OCI-LY7 (cell line): ENCODE measurements at regions not wholly inside any gene's neighbourhood (a gene's known extent, or its start where the extent isn't known, plus 50 kb on each side); places are given as distances from the start of the nearest gene placed in this dataset.

Experiments
- EZH2phosphoT487 ChIP-seq: fragments of 200-600 bp; sonication (generic); IDR thresholded peaks from 2 replicates; pipeline ENCODE4 v1.6.1; 2018; ENCODE audit warnings: low read depth, borderline replicate concordance, mild to moderate bottlenecking, mixed run types, antibody characterized with exemption, low read length, moderate library complexity, mixed read lengths
- TF ChIP-seq, protein P1 (sequence below): fragments of 200-600 bp; sonication (generic); conservative IDR thresholded peaks from 2 replicates; pipeline ENCODE4 v1.5.1; 2014; ENCODE audit warnings: mild to moderate bottlenecking, antibody characterized with exemption, low read length, moderate library complexity, mixed read lengths

DNA sequence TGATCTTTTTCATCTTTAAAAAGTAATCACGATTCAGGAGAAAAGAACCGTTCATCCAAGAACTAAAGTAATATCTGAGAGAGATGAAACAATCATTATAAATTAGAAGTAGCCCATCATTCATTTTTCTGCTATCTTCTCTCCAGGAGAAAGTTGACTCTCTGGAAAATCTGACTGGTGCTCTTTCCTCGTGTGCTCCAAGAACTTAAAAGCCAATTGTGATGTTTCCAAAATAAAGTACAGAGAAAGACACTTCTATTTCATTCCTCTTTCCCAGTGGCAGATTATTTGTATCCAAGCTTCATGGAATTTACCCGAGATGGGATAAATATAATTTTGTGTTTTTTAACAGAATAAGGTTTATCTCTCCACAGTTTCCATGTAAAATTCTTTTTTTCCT, 212.5 kb upstream of the NOCT start:
- TF ChIP-seq, protein P1, sequence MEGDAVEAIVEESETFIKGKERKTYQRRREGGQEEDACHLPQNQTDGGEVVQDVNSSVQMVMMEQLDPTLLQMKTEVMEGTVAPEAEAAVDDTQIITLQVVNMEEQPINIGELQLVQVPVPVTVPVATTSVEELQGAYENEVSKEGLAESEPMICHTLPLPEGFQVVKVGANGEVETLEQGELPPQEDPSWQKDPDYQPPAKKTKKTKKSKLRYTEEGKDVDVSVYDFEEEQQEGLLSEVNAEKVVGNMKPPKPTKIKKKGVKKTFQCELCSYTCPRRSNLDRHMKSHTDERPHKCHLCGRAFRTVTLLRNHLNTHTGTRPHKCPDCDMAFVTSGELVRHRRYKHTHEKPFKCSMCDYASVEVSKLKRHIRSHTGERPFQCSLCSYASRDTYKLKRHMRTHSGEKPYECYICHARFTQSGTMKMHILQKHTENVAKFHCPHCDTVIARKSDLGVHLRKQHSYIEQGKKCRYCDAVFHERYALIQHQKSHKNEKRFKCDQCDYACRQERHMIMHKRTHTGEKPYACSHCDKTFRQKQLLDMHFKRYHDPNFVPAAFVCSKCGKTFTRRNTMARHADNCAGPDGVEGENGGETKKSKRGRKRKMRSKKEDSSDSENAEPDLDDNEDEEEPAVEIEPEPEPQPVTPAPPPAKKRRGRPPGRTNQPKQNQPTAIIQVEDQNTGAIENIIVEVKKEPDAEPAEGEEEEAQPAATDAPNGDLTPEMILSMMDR, result no peak
- TF ChIP-seq EZH2phosphoT487, result no peak
